HepG2 (cell line): ENCODE measurements at regions not wholly inside any gene's neighbourhood (a gene's known extent, or its start where the extent isn't known, plus 50 kb on each side); places are given as distances from the start of the nearest gene placed in this dataset.

Source experiments
- ARID3A ChIP-seq: IDR thresholded peaks from 2 replicates; pipeline ENCODE4 v1.6.1; 2012; ENCODE audit warnings: low read depth, low read length, improper control_type of control experiment
- GATAD2A ChIP-seq: IDR thresholded peaks from 2 replicates; pipeline ENCODE4 v1.6.1; 2016
- IKZF5 ChIP-seq: IDR thresholded peaks from 2 replicates; pipeline ENCODE4 v1.6.1; 2018; ENCODE audit warnings: missing genetic modification reagents, mild to moderate bottlenecking, missing compliant biosample characterization
- STAG1 ChIP-seq: sonication (generic); formaldehyde crosslinking; IDR thresholded peaks from 2 replicates; pipeline ENCODE4 v1.4.0; 2020; ENCODE audit warnings: missing genetic modification reagents
- ZNF280D ChIP-seq: sonication (generic); formaldehyde crosslinking; IDR thresholded peaks from 2 replicates; pipeline ENCODE4 v1.5.1; 2020; ENCODE audit warnings: mild to moderate bottlenecking, missing genetic modification reagents
- ZNF704 ChIP-seq: sonication (generic); formaldehyde crosslinking; IDR thresholded peaks from 2 replicates; pipeline ENCODE4 v1.8.1; 2023; ENCODE audit warnings: mild to moderate bottlenecking, inconsistent platforms, moderate library complexity, missing genetic modification reagents, borderline replicate concordance
- ZNF75D ChIP-seq: sonication (generic); formaldehyde crosslinking; IDR thresholded peaks from 2 replicates; pipeline ENCODE4 v1.8.1; 2023; ENCODE audit warnings: missing genetic modification reagents, mild to moderate bottlenecking, borderline replicate concordance

GRCh38 chr16:16861546-16861945, 482.6 kb downstream of the NPIPA7 start (continued):
- no peak for TF ChIP-seq IKZF5 (CRISPR knock-in tag)
- peak; percentile 81 for TF ChIP-seq STAG1 (CRISPR knock-in tag)
- TF ChIP-seq GATAD2A (CRISPR knock-in tag), result 0 out of 2 replicates have a peak, but pooled peaks have one; percentile 31
- TF ChIP-seq ZNF704, result no peak
- no peak for TF ChIP-seq ZNF75D (CRISPR knock-in tag)
- TF ChIP-seq ZNF280D (CRISPR knock-in tag), result no peak
- TF ChIP-seq ARID3A, result 0 out of 2 replicates have a peak, but pooled peaks have one; percentile 22
